Fibroblast of lung (primary cell): ENCODE measurements at regions not wholly inside any gene's neighbourhood (a gene's known extent, or its start where the extent isn't known, plus 50 kb on each side); places are given as distances from the start of the nearest gene placed in this dataset.

Experiments used
- DNase-seq, 2 donors: peaks; one replicate each; pipeline versions ENCODE4 v3.0.0 to v3.0.0-alpha.2; 2010; ENCODE audit warnings: low read depth in 2 of 2
- H2AFZ ChIP-seq: 2 replicates; pipeline ENCODE4 v1.5.1; 2012; ENCODE audit warnings: low read length, control low read depth, inconsistent platforms
- H3K27ac ChIP-seq: 2 replicates; pipeline ENCODE4 v1.5.1; 2011; ENCODE audit warnings: low read length, control low read depth; ENCODE audit not compliant: insufficient read depth
- H3K27me3 ChIP-seq: 2 replicates; pipeline ENCODE4 v1.5.1; 2011; ENCODE audit warnings: mild to moderate bottlenecking, low read length; ENCODE audit not compliant: control insufficient read depth, insufficient read depth
- H3K36me3 ChIP-seq: 2 replicates; pipeline ENCODE4 v1.5.1; 2011; ENCODE audit warnings: low read length; ENCODE audit not compliant: control insufficient read depth, insufficient read depth
- H3K4me1 ChIP-seq: 2 replicates; pipeline ENCODE4 v1.5.1; 2011; ENCODE audit warnings: low read length; ENCODE audit not compliant: control insufficient read depth, insufficient read depth; ENCODE audit errors: extremely low read depth
- H3K4me2 ChIP-seq: 2 replicates; pipeline ENCODE4 v1.5.1; 2011; ENCODE audit warnings: low read length, control low read depth; ENCODE audit not compliant: insufficient read depth; ENCODE audit errors: extremely low read depth
- H3K4me3 ChIP-seq, 4 experiments: fragments of 200-600 bp in 1 of 4; sonication (generic) in 1 of 4; replicated peaks in 1 of 4; 2 replicates each; pipeline ENCODE4 v1.5.1; 2011 to 2016; ENCODE audit warnings: low read length in 4 of 4, low read depth in 3 of 4, mild to moderate bottlenecking in 3 of 4, control low read depth in 2 of 4, inconsistent platforms in 1 of 4, mixed read lengths in 1 of 4; ENCODE audit not compliant: insufficient read depth in 1 of 4; ENCODE audit errors: control extremely low read depth in 1 of 4
- H3K79me2 ChIP-seq: 2 replicates; pipeline ENCODE4 v1.5.1; 2012; ENCODE audit warnings: mild to moderate bottlenecking, low read length, inconsistent platforms; ENCODE audit not compliant: control insufficient read depth, insufficient read depth
- H3K9ac ChIP-seq: 2 replicates; pipeline ENCODE4 v1.5.1; 2011; ENCODE audit warnings: mild to moderate bottlenecking, low read length, control low read depth; ENCODE audit not compliant: insufficient read depth
- H3K9me3 ChIP-seq: 2 replicates; pipeline ENCODE4 v1.5.1; 2012; ENCODE audit warnings: low read depth, low read length; ENCODE audit not compliant: control insufficient read depth, insufficient read depth
- H4K20me1 ChIP-seq: 2 replicates; pipeline ENCODE4 v1.5.1; 2011; ENCODE audit warnings: low read length; ENCODE audit not compliant: control insufficient read depth, insufficient read depth; ENCODE audit errors: extremely low read depth
- EZH2 ChIP-seq: IDR thresholded peaks from 2 replicates; pipeline ENCODE4 v1.5.1; 2012; ENCODE audit warnings: low read length, control low read depth, mild to moderate bottlenecking; ENCODE audit errors: missing control alignments
- TF ChIP-seq, protein P1 (sequence below), 2 donors: IDR thresholded peaks in 1 of 2; conservative IDR thresholded peaks in 1 of 2; 1 replicate in 1 of 2; 2 replicates in 1 of 2; pipeline ENCODE4 v1.5.1; 2011 to 2012; ENCODE audit warnings: low read length in 2 of 2, control low read depth in 1 of 2, inconsistent platforms in 1 of 2, low read depth in 1 of 2, mild to moderate bottlenecking in 1 of 2

DNA sequence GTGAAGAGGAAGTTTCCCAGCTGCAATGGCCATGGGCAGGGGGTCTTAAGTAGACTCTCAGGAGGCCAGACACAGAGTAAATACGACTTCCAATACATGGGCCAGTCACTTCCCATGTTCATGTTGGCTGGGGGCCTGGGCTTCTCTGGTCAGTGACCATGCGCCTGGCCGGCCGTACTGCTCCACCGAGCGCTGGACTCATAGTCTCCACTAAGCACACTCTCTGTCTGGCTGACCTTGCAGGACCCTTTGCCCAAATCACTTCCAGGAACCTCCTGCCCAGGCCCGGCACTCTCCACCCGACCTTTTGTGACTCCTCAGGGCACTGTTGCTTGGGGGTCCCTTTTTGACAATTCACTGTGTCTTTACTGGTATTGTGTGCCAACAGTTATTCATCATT is 69.3 kb downstream of the SOWAHC start:
- H3K9me3 ChIP-seq: no peaks in the 10 kb centered on the region
- no peaks in the 10 kb centered on the region for H3K79me2 ChIP-seq
- no peak overlapping the region for H3K4me2 ChIP-seq
- no peak overlapping the region for H3K9ac ChIP-seq
- H3K36me3 ChIP-seq: no peaks in the 10 kb centered on the region
- H3K4me3 ChIP-seq: no peak overlapping the region
- H4K20me1 ChIP-seq: no peaks in the 10 kb centered on the region
- H3K4me1 ChIP-seq: no peaks in the 10 kb centered on the region
- no peak overlapping the region for H2AFZ ChIP-seq
- no peak for TF ChIP-seq EZH2
- TF ChIP-seq, protein P1, sequence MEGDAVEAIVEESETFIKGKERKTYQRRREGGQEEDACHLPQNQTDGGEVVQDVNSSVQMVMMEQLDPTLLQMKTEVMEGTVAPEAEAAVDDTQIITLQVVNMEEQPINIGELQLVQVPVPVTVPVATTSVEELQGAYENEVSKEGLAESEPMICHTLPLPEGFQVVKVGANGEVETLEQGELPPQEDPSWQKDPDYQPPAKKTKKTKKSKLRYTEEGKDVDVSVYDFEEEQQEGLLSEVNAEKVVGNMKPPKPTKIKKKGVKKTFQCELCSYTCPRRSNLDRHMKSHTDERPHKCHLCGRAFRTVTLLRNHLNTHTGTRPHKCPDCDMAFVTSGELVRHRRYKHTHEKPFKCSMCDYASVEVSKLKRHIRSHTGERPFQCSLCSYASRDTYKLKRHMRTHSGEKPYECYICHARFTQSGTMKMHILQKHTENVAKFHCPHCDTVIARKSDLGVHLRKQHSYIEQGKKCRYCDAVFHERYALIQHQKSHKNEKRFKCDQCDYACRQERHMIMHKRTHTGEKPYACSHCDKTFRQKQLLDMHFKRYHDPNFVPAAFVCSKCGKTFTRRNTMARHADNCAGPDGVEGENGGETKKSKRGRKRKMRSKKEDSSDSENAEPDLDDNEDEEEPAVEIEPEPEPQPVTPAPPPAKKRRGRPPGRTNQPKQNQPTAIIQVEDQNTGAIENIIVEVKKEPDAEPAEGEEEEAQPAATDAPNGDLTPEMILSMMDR (conservative IDR thresholded peaks at IDR 0.05 in 1 of 2, IDR thresholded peaks at IDR 0.05 in 1 of 2; ENCODE audit: low read depth in 1 of 2, low read length in 2 of 2): no peak
- no peak for DNase-seq
- H3K27ac ChIP-seq: no peak overlapping the region
- peaks cover 2% of the 10 kb centered on the region for H3K27me3 ChIP-seq

DNA sequence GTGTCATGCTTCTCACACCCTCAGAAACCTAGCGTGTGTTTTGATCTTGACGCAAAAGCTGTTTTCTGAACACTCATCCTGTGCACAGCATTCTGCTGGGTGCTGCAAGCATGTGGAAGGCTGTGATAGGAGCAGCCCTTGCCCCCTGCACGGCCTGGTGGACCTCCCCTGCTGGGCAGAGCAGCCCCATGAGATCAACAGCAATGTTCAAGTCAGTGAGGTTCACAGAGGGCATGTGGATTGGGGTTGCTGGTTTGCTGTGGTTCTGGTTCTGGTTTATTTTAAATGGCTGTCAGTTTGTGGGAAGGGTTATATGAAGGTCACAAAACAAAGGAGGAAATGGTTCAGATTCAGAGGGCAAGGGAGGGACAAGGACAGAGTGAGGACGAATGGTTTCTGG is 71.3 kb downstream of the SOWAHC start:
- Histone ChIP-seq H3K27ac (no peak overlapping the region), H3K4me1 (no peaks in the 10 kb centered on the region), H3K27me3 (no peaks in the 10 kb centered on the region), H4K20me1 (no peaks in the 10 kb centered on the region), H3K79me2 (no peaks in the 10 kb centered on the region), H3K36me3 (no peaks in the 10 kb centered on the region), H3K9me3 (no peaks in the 10 kb centered on the region), H3K4me3 (no peak overlapping the region), H2AFZ (no peak overlapping the region), H3K9ac (no peak overlapping the region), H3K4me2 (no peak overlapping the region)
- TF ChIP-seq EZH2: no peak
- TF ChIP-seq, protein P1 (conservative IDR thresholded peaks at IDR 0.05 in 1 of 2, IDR thresholded peaks at IDR 0.05 in 1 of 2; ENCODE audit: low read depth in 1 of 2, low read length in 2 of 2): no peak
- no peak for DNase-seq

DNA sequence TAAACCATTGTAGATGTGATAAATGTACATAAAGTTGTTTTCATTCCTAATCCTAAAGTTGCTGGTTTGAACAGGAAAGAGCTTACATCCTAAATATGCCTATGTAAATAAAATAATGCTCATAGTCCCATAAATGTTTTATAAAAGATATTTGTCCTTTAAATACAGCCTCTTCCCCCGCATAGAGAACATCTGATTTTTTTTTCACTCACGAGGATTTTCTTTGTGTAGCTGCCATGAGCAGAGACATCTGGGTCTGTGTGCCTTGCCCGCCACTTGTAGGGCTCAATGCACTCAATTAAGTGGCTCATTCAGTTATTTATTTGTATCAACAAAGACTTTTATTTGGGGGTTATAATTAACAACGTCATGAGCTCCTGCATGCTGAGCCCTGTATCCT is 72.8 kb downstream of the SOWAHC start:
- Histone ChIP-seq H2AFZ (no peak overlapping the region), H3K79me2 (no peaks in the 10 kb centered on the region), H3K9ac (no peak overlapping the region), H4K20me1 (no peaks in the 10 kb centered on the region), H3K27ac (no peak overlapping the region), H3K4me3 (no peak overlapping the region), H3K27me3 (no peaks in the 10 kb centered on the region), H3K4me2 (no peak overlapping the region), H3K9me3 (no peaks in the 10 kb centered on the region), H3K4me1 (no peaks in the 10 kb centered on the region), H3K36me3 (no peaks in the 10 kb centered on the region)
- no peak for DNase-seq
- TF ChIP-seq, protein P1 (conservative IDR thresholded peaks at IDR 0.05 in 1 of 2, IDR thresholded peaks at IDR 0.05 in 1 of 2; ENCODE audit: low read depth in 1 of 2, low read length in 2 of 2): no peak
- TF ChIP-seq EZH2: no peak
